Lung (tissue), 11 donors: ENCODE measurements at regions not wholly inside any gene's neighbourhood (a gene's known extent, or its start where the extent isn't known, plus 50 kb on each side); places are given as distances from the start of the nearest gene placed in this dataset.

Source experiments
- ATAC-seq: fragments of 200-7000 bp; cut with Tn5 transposase; one replicate; pipeline ENCODE4 v1.9.1; 2020; ENCODE audit warnings: moderate number of reproducible peaks; ENCODE audit not compliant: insufficient read depth, low FRiP score
- DNase-seq, 3 donors: peaks; one replicate each; pipeline ENCODE4 v3.0.0-alpha.2; 2013 to 2017
- H3K27ac ChIP-seq, 2 donors: one replicate each; pipeline ENCODE4 v1.5.1; 2013; ENCODE audit warnings: mild to moderate bottlenecking in 2 of 2, moderate library complexity in 2 of 2, control low read depth in 1 of 2, inconsistent platforms in 1 of 2, low read depth in 1 of 2, low read length in 1 of 2
- H3K27me3 ChIP-seq, 3 donors: one replicate each; pipeline ENCODE4 v1.5.1; 2013; ENCODE audit warnings: low read length in 2 of 3; ENCODE audit not compliant: control insufficient read depth in 3 of 3, insufficient read depth in 3 of 3
- H3K36me3 ChIP-seq, 4 donors: one replicate each; pipeline ENCODE4 v1.5.1; 2013; ENCODE audit warnings: low read length in 4 of 4, mild to moderate bottlenecking in 1 of 4, moderate library complexity in 1 of 4; ENCODE audit not compliant: control insufficient read depth in 4 of 4, insufficient read depth in 4 of 4
- H3K4me1 ChIP-seq, 5 donors: one replicate each; pipeline ENCODE4 v1.5.1; 2013; ENCODE audit warnings: low read length in 5 of 5, mild to moderate bottlenecking in 2 of 5, moderate library complexity in 1 of 5; ENCODE audit not compliant: control insufficient read depth in 5 of 5, insufficient read depth in 5 of 5
- H3K4me3 ChIP-seq: one replicate; pipeline ENCODE4 v1.5.1; 2013; ENCODE audit warnings: mild to moderate bottlenecking, control low read depth, moderate library complexity
- H3K9ac ChIP-seq, 2 donors: one replicate each; pipeline ENCODE4 v1.5.1; 2013; ENCODE audit warnings: low read length in 2 of 2, control low read depth in 1 of 2; ENCODE audit not compliant: insufficient read depth in 1 of 2
- H3K9me3 ChIP-seq, 4 donors: one replicate each; pipeline ENCODE4 v1.5.1; 2013; ENCODE audit warnings: low read length in 3 of 4, mild to moderate bottlenecking in 1 of 4, moderate library complexity in 1 of 4; ENCODE audit not compliant: control insufficient read depth in 4 of 4, insufficient read depth in 3 of 4
- CTCF ChIP-seq: IDR thresholded peaks from 2 replicates; pipeline ENCODE4 v1.5.1; 2012; ENCODE audit warnings: mild to moderate bottlenecking; ENCODE audit errors: control extremely low read depth, extremely low read depth
- WGBS, 2 donors: extraction: QIAGEN DNeasy Blood & Tissue Kit; methylation state at CpG; one replicate each; pipeline ENCODE4 v1.1.7; 2013; 5-methylcytosine and 5-hydroxymethylcytosine counted together
- donor health status: control.
- donor health status: control.
- donor health status: Bipolar disorder and iron deficiency.
- donor health status: healthy.
- donor health status: DM: yes; HTN: yes; CAD: no.

- ATAC-seq: no peak
- Histone ChIP-seq H3K27ac (no peak overlapping the region), H3K9ac (no peak overlapping the region), H3K36me3 (no peaks in the 10 kb centered on the region), H3K4me1 (peaks cover 0 to 5% (median 0%) of the 10 kb centered on the region in 5 donors), H3K4me3 (no peak overlapping the region), H3K27me3 (no peaks in the 10 kb centered on the region), H3K9me3 (peaks cover 0 to 9% (median 0%) of the 10 kb centered on the region in 4 donors)
- TF ChIP-seq CTCF: no peak
- no peak for DNase-seq
- WGBS, 2 donors: 84 to 88% methylated on average over 1 of the region's 1 CpG
These were observed 158.8 kb downstream of the URB2 start for GRCh38 chr1:229784834-229785233.

DNA sequence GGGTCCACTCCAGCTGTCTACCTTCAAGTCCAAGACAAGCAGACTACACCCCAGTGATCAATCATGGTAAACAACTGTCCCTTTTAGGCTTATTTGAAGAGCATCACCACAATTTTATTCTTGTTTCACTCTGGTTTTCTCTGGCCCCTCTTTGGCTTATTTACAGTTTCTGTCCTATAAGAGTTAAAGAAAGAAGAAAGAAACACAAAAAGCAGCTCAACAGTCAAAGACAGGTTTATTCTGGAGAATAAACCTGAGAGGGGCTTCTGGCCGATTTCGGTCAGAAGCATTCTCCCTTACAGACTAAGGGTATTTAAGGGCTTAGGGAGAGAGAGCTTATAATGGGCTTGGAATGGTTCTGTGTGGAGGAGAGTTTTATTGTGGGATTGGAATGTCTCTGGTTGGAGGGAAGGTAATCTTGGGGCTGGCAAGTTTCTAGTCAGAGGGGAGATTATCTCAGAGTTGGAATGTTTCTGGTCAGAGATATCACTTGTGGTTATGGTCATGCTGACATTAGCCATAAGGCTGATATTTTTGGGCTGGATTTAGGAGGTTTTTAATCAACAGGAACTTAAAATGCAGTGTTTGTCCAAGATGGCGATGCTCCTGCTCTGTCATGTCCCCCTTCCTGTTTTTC is 161.0 kb downstream of the URB2 start:
- H3K36me3 ChIP-seq: no peaks in the 10 kb centered on the region
- WGBS, 2 donors: 93 to 94% methylated on average over 3 of the region's 3 CpGs
- no peak overlapping the region for H3K4me3 ChIP-seq
- no peaks in the 10 kb centered on the region for H3K27me3 ChIP-seq
- H3K27ac ChIP-seq: no peak overlapping the region
- ATAC-seq (no peak), DNase-seq (no peak)
- no peak for TF ChIP-seq CTCF
- no peaks in the 10 kb centered on the region for H3K4me1 ChIP-seq
- H3K9me3 ChIP-seq: peaks cover 0 to 9% (median 0%) of the 10 kb centered on the region in 4 donors
- H3K9ac ChIP-seq: no peak overlapping the region

GRCh38 chr1:229788004-229788403 is 162.0 kb downstream of the URB2 start:
- H3K27ac ChIP-seq: no peak overlapping the region
- peaks cover 0 to 6% (median 0%) of the 10 kb centered on the region in 4 donors for H3K9me3 ChIP-seq
- DNase-seq: no peak
- no peak for ATAC-seq
- TF ChIP-seq CTCF: no peak
- 97 to 98% methylated on average over 6 of the region's 6 CpGs for WGBS, 2 donors
- H3K4me3 ChIP-seq: no peak overlapping the region
- no peaks in the 10 kb centered on the region for H3K36me3 ChIP-seq
- H3K4me1 ChIP-seq: no peaks in the 10 kb centered on the region
- H3K27me3 ChIP-seq: no peaks in the 10 kb centered on the region
- no peak overlapping the region for H3K9ac ChIP-seq
